GM04503 (cell line): ENCODE measurements at regions not wholly inside any gene's neighbourhood (a gene's known extent, or its start where the extent isn't known, plus 50 kb on each side); places are given as distances from the start of the nearest gene placed in this dataset.
"Not testable (repeated sequence)": the region's sequence is repeated elsewhere in the genome, so short reads cannot be mapped to it uniquely, and the experiment has no call there.

Experiments
- DNase-seq: peaks from one replicate; pipeline ENCODE4 v3.0.0-alpha.2; 2012; ENCODE audit warnings: low read depth

- no peak for DNase-seq
Observed at GRCh38 chr5:104081232-104081631, 518.6 kb upstream of the NUDT12 start.

- DNase-seq, result no peak
Observed at GRCh38 chr5:104080646-104081175, 518.1 kb upstream of the NUDT12 start.

GRCh38 chr5:104079861-104080645 is 517.5 kb upstream of the NUDT12 start:
- not testable (repeated sequence) for DNase-seq

GRCh38 chr5:104071887-104072286 is 509.3 kb upstream of the NUDT12 start:
- DNase-seq, result no peak

GRCh38 chr5:104062621-104063377 is 500.2 kb upstream of the NUDT12 start:
- DNase-seq, result no peak

- DNase-seq, result no peak
Observed at GRCh38 chr5:104061707-104062106, 499.1 kb upstream of the NUDT12 start.

- DNase-seq, result no peak
Observed at GRCh38 chr5:104053353-104053649, 490.7 kb upstream of the NUDT12 start.

GRCh38 chr5:104052558-104053352 is 490.2 kb upstream of the NUDT12 start:
- DNase-seq, result no peak

GRCh38 chr5:104050436-104050835 is 487.8 kb upstream of the NUDT12 start:
- DNase-seq, result no peak

- DNase-seq, result no peak
Observed at GRCh38 chr5:104049752-104050151, 487.2 kb upstream of the NUDT12 start.

- DNase-seq, result no peak
Observed at GRCh38 chr5:104048231-104048630, 485.6 kb upstream of the NUDT12 start.

- DNase-seq, result no peak
Observed at GRCh38 chr5:104045987-104046386, 483.4 kb upstream of the NUDT12 start.

- not testable (repeated sequence) for DNase-seq
Observed at GRCh38 chr5:104039871-104040270, 477.3 kb upstream of the NUDT12 start.

GRCh38 chr5:104037136-104037535 is 474.5 kb upstream of the NUDT12 start:
- not testable (repeated sequence) for DNase-seq

GRCh38 chr5:104033186-104033585 is 470.6 kb upstream of the NUDT12 start:
- not testable (repeated sequence) for DNase-seq

GRCh38 chr5:104024538-104024937 is 461.9 kb upstream of the NUDT12 start:
- no peak for DNase-seq

- no peak for DNase-seq
Observed at GRCh38 chr5:104023739-104024138, 461.1 kb upstream of the NUDT12 start.

- DNase-seq, result no peak
Observed at GRCh38 chr5:104019956-104020355, 457.4 kb upstream of the NUDT12 start.

- no peak for DNase-seq
Observed at GRCh38 chr5:104018299-104018698, 455.7 kb upstream of the NUDT12 start.

- peak; percentile 9 for DNase-seq
Observed at GRCh38 chr5:104016646-104017045, 454.1 kb upstream of the NUDT12 start.

- DNase-seq, result no peak
Observed at GRCh38 chr5:104015765-104016164, 453.2 kb upstream of the NUDT12 start.

- not testable (repeated sequence) for DNase-seq
Observed at GRCh38 chr5:104002783-104003182, 440.2 kb upstream of the NUDT12 start.
